ENCODE measurements at regions not wholly inside any gene's neighbourhood (a gene's known extent, or its start where the extent isn't known, plus 50 kb on each side); places are given as distances from the start of the nearest gene placed in this dataset.

DNA sequence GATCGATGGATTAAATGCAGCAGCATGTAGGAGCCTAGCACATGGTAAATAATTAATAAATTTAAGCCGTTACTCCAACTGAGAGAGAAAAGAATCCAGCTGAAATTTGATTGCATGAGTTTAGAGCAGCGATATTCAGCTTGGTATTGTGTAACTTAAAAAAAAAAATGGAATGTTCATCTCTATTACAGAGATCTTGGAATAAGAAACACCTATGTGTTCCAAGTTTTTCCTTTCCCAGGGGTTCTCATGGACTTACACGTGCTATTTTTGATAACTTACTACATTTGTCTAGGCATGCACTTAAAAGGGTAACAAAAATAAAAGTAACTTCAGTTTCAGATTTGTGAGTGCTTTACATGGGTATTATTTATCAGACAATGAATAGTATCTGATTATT, 122.8 kb downstream of the RASSF9 start:
- no peaks in the 10 kb centered on the region for H3K27me3 ChIP-seq (replicated peaks; ENCODE audit: insufficient read depth, low read length)
- DNase-seq, result no peak
- H3K9me2 ChIP-seq (replicated peaks; ENCODE audit: insufficient read depth, low read length), result no peaks in the 10 kb centered on the region
- no peak overlapping the region for H3K4me2 ChIP-seq (ENCODE audit: low read depth, low read length)
- no peaks in the 10 kb centered on the region for H4K20me1 ChIP-seq (ENCODE audit: insufficient read depth, low read length)
- H3K27ac ChIP-seq (ENCODE audit: low read length), result no peak overlapping the region
- TF ChIP-seq, protein P1, sequence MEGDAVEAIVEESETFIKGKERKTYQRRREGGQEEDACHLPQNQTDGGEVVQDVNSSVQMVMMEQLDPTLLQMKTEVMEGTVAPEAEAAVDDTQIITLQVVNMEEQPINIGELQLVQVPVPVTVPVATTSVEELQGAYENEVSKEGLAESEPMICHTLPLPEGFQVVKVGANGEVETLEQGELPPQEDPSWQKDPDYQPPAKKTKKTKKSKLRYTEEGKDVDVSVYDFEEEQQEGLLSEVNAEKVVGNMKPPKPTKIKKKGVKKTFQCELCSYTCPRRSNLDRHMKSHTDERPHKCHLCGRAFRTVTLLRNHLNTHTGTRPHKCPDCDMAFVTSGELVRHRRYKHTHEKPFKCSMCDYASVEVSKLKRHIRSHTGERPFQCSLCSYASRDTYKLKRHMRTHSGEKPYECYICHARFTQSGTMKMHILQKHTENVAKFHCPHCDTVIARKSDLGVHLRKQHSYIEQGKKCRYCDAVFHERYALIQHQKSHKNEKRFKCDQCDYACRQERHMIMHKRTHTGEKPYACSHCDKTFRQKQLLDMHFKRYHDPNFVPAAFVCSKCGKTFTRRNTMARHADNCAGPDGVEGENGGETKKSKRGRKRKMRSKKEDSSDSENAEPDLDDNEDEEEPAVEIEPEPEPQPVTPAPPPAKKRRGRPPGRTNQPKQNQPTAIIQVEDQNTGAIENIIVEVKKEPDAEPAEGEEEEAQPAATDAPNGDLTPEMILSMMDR (IDR thresholded peaks at IDR 0.05; ENCODE audit: low read length), result no peak
- TF ChIP-seq EZH2 (optimal IDR thresholded peaks at IDR 0.05; ENCODE audit: low read depth, low read length) (no peak), EZH2phosphoT487 (IDR thresholded peaks at IDR 0.05; ENCODE audit: low read length) (no peak)
- no peak overlapping the region for H3K9ac ChIP-seq (ENCODE audit: low read length)
- H3K9me3 ChIP-seq (replicated peaks; ENCODE audit: insufficient read depth, low read length), result no peaks in the 10 kb centered on the region
- H2AFZ ChIP-seq (ENCODE audit: low read length), result no peak overlapping the region
- no peaks in the 10 kb centered on the region for H3K4me1 ChIP-seq (ENCODE audit: low read length)
- no peaks in the 10 kb centered on the region for H3K36me3 ChIP-seq (replicated peaks; ENCODE audit: insufficient read depth, low read length)
- H3F3A ChIP-seq (ENCODE audit: insufficient read depth, low read length), result no peaks in the 10 kb centered on the region
- no peak overlapping the region for H3K4me3 ChIP-seq (ENCODE audit: low read length)
- H3K79me2 ChIP-seq (ENCODE audit: low read length), result no peaks in the 10 kb centered on the region

DNA sequence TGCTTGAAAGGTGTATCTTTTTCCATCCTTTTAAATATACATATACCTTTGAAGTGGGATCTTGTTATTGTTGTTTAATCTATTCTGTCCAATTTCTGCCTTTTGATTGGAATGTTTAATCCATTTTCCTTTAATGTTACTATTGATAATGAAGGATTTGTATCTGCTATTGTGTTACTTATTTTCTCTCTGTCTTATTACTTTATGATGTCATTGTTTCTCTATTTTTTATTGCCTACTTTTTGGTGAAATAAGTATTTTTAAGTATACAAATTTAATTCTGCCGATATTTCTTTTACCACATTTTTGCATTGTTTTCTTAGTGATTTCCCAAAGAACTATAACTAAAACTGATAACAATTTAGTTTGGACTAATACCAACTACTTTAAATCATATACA, 121.8 kb downstream of the RASSF9 start:
- Histone ChIP-seq H3K27ac (ENCODE audit: low read length) (no peak overlapping the region), H3F3A (ENCODE audit: insufficient read depth, low read length) (no peaks in the 10 kb centered on the region), H3K27me3 (replicated peaks; ENCODE audit: insufficient read depth, low read length) (no peaks in the 10 kb centered on the region), H3K4me3 (ENCODE audit: low read length) (no peak overlapping the region), H3K9ac (ENCODE audit: low read length) (no peak overlapping the region), H3K9me2 (replicated peaks; ENCODE audit: insufficient read depth, low read length) (no peaks in the 10 kb centered on the region), H4K20me1 (ENCODE audit: insufficient read depth, low read length) (no peaks in the 10 kb centered on the region), H3K79me2 (ENCODE audit: low read length) (no peaks in the 10 kb centered on the region), H3K36me3 (replicated peaks; ENCODE audit: insufficient read depth, low read length) (no peaks in the 10 kb centered on the region), H3K4me1 (ENCODE audit: low read length) (no peaks in the 10 kb centered on the region), H3K4me2 (ENCODE audit: low read depth, low read length) (no peak overlapping the region), H2AFZ (ENCODE audit: low read length) (no peak overlapping the region), H3K9me3 (replicated peaks; ENCODE audit: insufficient read depth, low read length) (no peaks in the 10 kb centered on the region)
- no peak for DNase-seq
- TF ChIP-seq, protein P1 (IDR thresholded peaks at IDR 0.05; ENCODE audit: low read length), result no peak
- TF ChIP-seq EZH2phosphoT487 (IDR thresholded peaks at IDR 0.05; ENCODE audit: low read length), result no peak
- TF ChIP-seq EZH2 (optimal IDR thresholded peaks at IDR 0.05; ENCODE audit: low read depth, low read length), result no peak

DNA sequence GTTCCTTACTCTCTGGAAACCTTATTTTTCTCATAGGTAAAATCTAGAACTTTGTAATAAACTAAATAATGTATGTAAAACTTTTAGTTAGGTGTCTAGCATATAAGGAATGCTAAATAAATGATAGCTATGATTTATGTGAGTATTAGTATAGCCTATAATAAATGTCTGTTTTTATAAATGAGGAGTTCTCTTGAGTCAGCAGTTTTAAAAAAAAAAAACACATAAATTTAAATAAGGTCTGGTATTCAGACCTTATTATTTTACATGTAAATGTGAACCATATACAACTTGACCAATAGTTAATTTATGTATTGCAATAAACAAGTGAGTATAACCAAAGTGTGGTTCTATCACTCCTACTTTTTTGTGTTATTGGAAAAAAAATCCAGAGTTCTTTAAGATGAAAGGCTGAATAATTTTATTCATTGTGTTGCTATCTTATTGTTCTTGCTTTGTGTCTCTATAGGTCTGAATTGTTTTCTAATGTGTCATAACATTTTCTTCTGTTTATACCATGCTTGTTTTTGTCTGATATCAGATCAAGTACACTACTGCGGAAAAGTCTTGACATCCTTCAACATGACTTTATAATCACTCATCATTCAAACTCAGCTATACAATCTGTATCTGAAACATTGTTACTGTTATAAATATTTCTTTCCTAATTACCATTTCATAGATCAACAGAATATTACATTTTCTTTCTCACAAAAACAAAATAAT, 115.7 kb downstream of the RASSF9 start:
- H3K9me2 ChIP-seq (replicated peaks; ENCODE audit: insufficient read depth, low read length), result no peaks in the 10 kb centered on the region
- no peak overlapping the region for H2AFZ ChIP-seq (ENCODE audit: low read length)
- H3K9ac ChIP-seq (ENCODE audit: low read length), result no peak overlapping the region
- no peaks in the 10 kb centered on the region for H3K27me3 ChIP-seq (replicated peaks; ENCODE audit: insufficient read depth, low read length)
- no peaks in the 10 kb centered on the region for H3K4me1 ChIP-seq (ENCODE audit: low read length)
- no peak overlapping the region for H3K4me3 ChIP-seq (ENCODE audit: low read length)
- no peak overlapping the region for H3K4me2 ChIP-seq (ENCODE audit: low read depth, low read length)
- no peaks in the 10 kb centered on the region for H4K20me1 ChIP-seq (ENCODE audit: insufficient read depth, low read length)
- no peak for TF ChIP-seq EZH2phosphoT487 (IDR thresholded peaks at IDR 0.05; ENCODE audit: low read length)
- TF ChIP-seq EZH2 (optimal IDR thresholded peaks at IDR 0.05; ENCODE audit: low read depth, low read length), result no peak
- TF ChIP-seq, protein P1 (IDR thresholded peaks at IDR 0.05; ENCODE audit: low read length), result no peak
- no peaks in the 10 kb centered on the region for H3F3A ChIP-seq (ENCODE audit: insufficient read depth, low read length)
- H3K27ac ChIP-seq (ENCODE audit: low read length), result no peak overlapping the region
- no peaks in the 10 kb centered on the region for H3K79me2 ChIP-seq (ENCODE audit: low read length)
- DNase-seq, result no peak
- no peaks in the 10 kb centered on the region for H3K36me3 ChIP-seq (replicated peaks; ENCODE audit: insufficient read depth, low read length)
- H3K9me3 ChIP-seq (replicated peaks; ENCODE audit: insufficient read depth, low read length), result no peaks in the 10 kb centered on the region
